LNCAP (cell line): ENCODE measurements at regions not wholly inside any gene's neighbourhood (a gene's known extent, or its start where the extent isn't known, plus 50 kb on each side); places are given as distances from the start of the nearest gene placed in this dataset.

ENCODE experiments used
- CTCF ChIP-seq: fragments of 450-650 bp; IDR thresholded peaks from 2 replicates; pipeline ENCODE4 v1.5.1; 2017; ENCODE audit warnings: mild to moderate bottlenecking

GRCh38 chr1:47681735-47682134 lies 243.9 kb downstream of the FOXD2 start:
- no peak for TF ChIP-seq CTCF

- no peak for TF ChIP-seq CTCF
Measured at GRCh38 chr1:47682198-47682597, 244.4 kb downstream of the FOXD2 start.

GRCh38 chr1:47682786-47683350 lies 245.0 kb downstream of the FOXD2 start:
- no peak for TF ChIP-seq CTCF

- TF ChIP-seq CTCF: no peak
Measured at GRCh38 chr1:47683401-47683800, 245.6 kb downstream of the FOXD2 start.

- TF ChIP-seq CTCF: no peak
Measured at GRCh38 chr1:47684518-47684917, 246.7 kb downstream of the FOXD2 start.

- no peak for TF ChIP-seq CTCF
Measured at GRCh38 chr1:47684964-47685762, 247.3 kb downstream of the FOXD2 start.

GRCh38 chr1:47685763-47686066 lies 247.9 kb downstream of the FOXD2 start:
- no peak for TF ChIP-seq CTCF
